ENCODE measurements at regions not wholly inside any gene's neighbourhood (a gene's known extent, or its start where the extent isn't known, plus 50 kb on each side); places are given as distances from the start of the nearest gene placed in this dataset.

DNA sequence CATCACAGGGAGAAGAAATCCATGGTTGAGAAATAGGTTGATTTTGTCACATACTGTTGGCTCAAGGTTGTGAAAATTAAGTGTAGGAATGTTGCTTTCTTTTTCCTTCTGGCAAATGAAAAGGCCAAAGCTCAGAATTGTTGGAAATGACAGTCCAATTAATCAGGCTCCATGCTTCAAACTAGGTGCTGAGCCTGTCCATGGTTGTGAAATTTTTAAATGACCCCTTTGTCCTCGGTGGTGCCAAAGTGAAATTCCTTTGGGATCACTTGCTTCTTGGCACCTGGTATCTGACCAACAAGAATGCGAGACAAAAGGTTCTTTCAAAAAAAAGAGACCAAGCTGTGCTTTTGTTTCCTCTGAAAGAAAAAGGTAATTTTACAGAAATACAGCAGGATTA is 451.9 kb downstream of the ETS1 start:
- no peak for ATAC-seq (replicated peaks; ENCODE audit: extremely low read depth, poor library complexity, severe bottlenecking)
- no peak for DNase-seq (ENCODE audit: low spot score in 2 of 2)
- Mint-ChIP-seq H3K4me3 (no peak overlapping the region), H3K9me3 (peaks cover 7% of the 10 kb centered on the region), H3K4me1 (peaks cover 20% of the 10 kb centered on the region), H3K27ac (ENCODE audit: low read depth) (no peak overlapping the region), H3K27me3 (no peaks in the 10 kb centered on the region), H3K36me3 (ENCODE audit: insufficient read depth) (no peaks in the 10 kb centered on the region)

DNA sequence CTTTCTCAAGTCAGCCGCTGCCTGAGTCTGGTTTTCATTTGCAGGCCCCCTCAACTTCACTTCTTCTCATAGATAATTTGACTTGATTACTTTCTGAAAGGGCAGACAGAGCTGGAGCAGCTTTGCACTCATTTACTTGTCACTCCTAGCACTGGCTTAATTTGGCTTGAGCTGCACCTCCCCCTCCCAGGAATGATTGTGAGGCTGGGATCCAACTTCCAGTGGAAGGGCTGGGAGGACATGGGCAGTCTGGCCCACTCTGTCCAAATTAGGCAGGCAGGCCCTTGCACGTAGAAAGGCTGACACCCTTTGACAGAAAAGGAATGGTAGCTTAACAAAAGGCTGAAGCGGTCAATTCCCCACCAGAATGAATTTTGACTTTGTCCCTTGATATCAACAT is 453.9 kb downstream of the ETS1 start:
- H3K27me3 Mint-ChIP-seq: no peaks in the 10 kb centered on the region
- H3K4me1 Mint-ChIP-seq: peaks cover 5% of the 10 kb centered on the region
- ATAC-seq (replicated peaks; ENCODE audit: extremely low read depth, poor library complexity, severe bottlenecking) (no peak), DNase-seq (ENCODE audit: low spot score in 2 of 2) (no peak)
- H3K36me3 Mint-ChIP-seq (ENCODE audit: insufficient read depth): no peaks in the 10 kb centered on the region
- no peak overlapping the region for H3K4me3 Mint-ChIP-seq
- H3K9me3 Mint-ChIP-seq: no peaks in the 10 kb centered on the region
- H3K27ac Mint-ChIP-seq (ENCODE audit: low read depth): peak overlapping the region; percentile 2

DNA sequence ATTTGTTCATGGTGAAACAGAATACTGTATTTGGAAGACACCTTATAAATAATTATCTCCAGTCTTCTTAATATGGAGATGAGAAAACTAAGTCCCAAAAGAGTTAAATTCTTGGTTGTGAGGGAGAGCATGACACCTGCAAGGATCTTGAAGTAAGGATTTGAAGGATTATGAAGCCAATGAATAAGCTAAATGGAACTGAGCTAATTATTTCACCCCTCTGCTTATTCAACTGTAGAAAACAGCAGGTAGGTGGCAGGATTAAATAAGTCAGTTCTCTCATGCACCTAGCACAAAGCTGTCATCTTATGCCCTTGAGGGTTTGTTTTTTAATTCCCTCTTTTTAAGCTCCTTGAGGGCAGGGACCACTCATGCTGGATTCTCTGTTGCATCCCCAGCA is 457.3 kb downstream of the ETS1 start:
- Mint-ChIP-seq H3K27me3 (no peaks in the 10 kb centered on the region), H3K9me3 (no peaks in the 10 kb centered on the region), H3K27ac (ENCODE audit: low read depth) (peak overlapping the region; percentile 46), H3K36me3 (ENCODE audit: insufficient read depth) (no peaks in the 10 kb centered on the region), H3K4me1 (no peaks in the 10 kb centered on the region), H3K4me3 (no peak overlapping the region)
- ATAC-seq (replicated peaks; ENCODE audit: extremely low read depth, poor library complexity, severe bottlenecking): no peak
- no peak for DNase-seq (ENCODE audit: low spot score in 2 of 2)

DNA sequence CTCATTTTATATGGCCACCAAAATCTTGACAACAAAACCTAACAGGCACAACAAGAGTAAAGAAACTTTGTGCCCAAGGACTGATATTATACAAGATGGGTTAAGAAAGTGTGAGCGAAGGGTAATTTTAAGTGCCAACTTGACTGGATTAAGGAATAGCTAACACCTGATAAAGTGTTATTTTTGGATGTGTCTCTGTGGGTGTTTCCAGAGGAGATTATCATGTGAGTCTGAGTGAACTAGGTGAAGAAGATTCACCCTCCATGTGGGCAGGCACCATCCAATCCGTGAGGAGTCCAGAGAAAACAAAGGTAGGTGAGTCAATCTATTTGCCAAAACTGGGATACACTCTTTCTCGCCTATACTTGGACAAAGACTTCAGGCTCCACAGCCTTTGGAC is 461.6 kb downstream of the ETS1 start:
- H3K36me3 Mint-ChIP-seq (ENCODE audit: insufficient read depth): no peaks in the 10 kb centered on the region
- ATAC-seq (replicated peaks; ENCODE audit: extremely low read depth, poor library complexity, severe bottlenecking): no peak
- no peaks in the 10 kb centered on the region for H3K4me1 Mint-ChIP-seq
- no peaks in the 10 kb centered on the region for H3K9me3 Mint-ChIP-seq
- no peak overlapping the region for H3K4me3 Mint-ChIP-seq
- DNase-seq (ENCODE audit: low spot score in 2 of 2): no peak
- no peak overlapping the region for H3K27ac Mint-ChIP-seq (ENCODE audit: low read depth)
- no peaks in the 10 kb centered on the region for H3K27me3 Mint-ChIP-seq

DNA sequence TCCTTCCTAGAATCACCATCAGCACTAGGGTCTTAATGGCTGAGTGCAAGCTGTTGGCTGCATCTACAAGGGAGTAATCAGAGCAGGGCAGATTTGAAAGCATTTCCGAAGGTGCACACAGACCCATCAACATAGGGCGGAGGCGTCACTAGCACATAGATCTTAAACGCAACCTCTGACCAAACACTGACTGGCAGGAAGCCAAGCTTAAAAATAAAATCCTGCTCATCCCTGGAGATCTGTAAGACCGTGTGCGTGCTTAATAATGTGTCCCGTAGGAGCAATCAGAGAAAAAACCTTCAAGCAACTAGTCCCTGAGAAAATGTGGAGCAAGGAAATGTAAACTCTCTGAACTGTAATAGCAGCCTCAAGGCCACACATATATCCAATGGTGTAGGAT is 470.5 kb downstream of the ETS1 start:
- H3K27me3 Mint-ChIP-seq: no peaks in the 10 kb centered on the region
- peak overlapping the region; percentile 14 for H3K27ac Mint-ChIP-seq (ENCODE audit: low read depth)
- H3K4me1 Mint-ChIP-seq: peaks cover 16% of the 10 kb centered on the region
- ATAC-seq (replicated peaks; ENCODE audit: extremely low read depth, poor library complexity, severe bottlenecking): no peak
- peaks cover 4% of the 10 kb centered on the region for H3K9me3 Mint-ChIP-seq
- H3K36me3 Mint-ChIP-seq (ENCODE audit: insufficient read depth): no peaks in the 10 kb centered on the region
- H3K4me3 Mint-ChIP-seq: no peak overlapping the region
- no peak for DNase-seq (ENCODE audit: low spot score in 2 of 2)

DNA sequence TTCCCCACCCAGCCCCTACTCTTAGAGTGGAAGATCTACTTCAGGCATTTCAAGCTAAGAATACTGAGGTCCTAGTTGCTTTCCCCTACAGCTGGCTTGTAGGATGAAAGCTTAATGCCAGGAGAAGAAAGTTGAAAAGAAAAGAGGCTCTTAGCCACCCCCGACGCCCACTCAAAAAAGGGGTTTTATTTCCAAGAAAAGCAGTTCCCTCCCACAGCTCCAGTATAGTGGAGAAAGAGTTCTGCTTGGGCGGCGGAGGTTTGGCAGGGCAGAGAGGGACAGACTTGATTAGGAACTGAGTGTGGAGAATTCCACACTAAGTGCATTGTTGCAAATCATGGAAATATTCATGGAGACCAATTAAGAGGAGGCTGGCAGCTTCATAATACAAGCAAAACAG is 470.9 kb downstream of the ETS1 start:
- peak overlapping the region; percentile 14 for H3K27ac Mint-ChIP-seq (ENCODE audit: low read depth)
- DNase-seq (ENCODE audit: low spot score in 2 of 2): no peak
- H3K4me3 Mint-ChIP-seq: no peak overlapping the region
- no peaks in the 10 kb centered on the region for H3K36me3 Mint-ChIP-seq (ENCODE audit: insufficient read depth)
- no peak for ATAC-seq (replicated peaks; ENCODE audit: extremely low read depth, poor library complexity, severe bottlenecking)
- no peaks in the 10 kb centered on the region for H3K27me3 Mint-ChIP-seq
- H3K4me1 Mint-ChIP-seq: peaks cover 17% of the 10 kb centered on the region
- H3K9me3 Mint-ChIP-seq: peaks cover 6% of the 10 kb centered on the region

DNA sequence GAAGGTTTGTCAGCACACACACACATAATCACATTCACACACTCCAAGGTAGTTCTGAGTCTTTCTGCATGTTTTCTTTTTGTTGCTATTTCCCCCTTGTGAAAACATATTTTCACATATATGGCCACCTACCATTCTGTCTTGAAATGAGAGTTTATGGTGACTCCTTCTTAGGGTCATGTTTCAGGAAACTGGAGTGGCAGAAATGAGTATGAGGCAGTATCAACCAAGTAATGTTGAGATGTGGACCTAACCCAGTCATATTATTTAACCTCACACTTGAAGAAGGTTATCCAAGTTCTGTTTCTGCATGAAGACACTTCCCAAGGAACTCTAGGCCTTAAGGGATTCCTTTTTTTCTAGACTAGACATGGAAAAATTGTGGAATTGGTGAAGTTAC is 481.4 kb downstream of the ETS1 start:
- H3K4me1 Mint-ChIP-seq: peaks cover 11% of the 10 kb centered on the region
- peaks cover 10% of the 10 kb centered on the region for H3K27me3 Mint-ChIP-seq
- no peak overlapping the region for H3K27ac Mint-ChIP-seq (ENCODE audit: low read depth)
- no peak for ATAC-seq (replicated peaks; ENCODE audit: extremely low read depth, poor library complexity, severe bottlenecking)
- peaks cover 5% of the 10 kb centered on the region for H3K36me3 Mint-ChIP-seq (ENCODE audit: insufficient read depth)
- H3K4me3 Mint-ChIP-seq: no peak overlapping the region
- no peak for DNase-seq (ENCODE audit: low spot score in 2 of 2)
- peaks cover 11% of the 10 kb centered on the region for H3K9me3 Mint-ChIP-seq

DNA sequence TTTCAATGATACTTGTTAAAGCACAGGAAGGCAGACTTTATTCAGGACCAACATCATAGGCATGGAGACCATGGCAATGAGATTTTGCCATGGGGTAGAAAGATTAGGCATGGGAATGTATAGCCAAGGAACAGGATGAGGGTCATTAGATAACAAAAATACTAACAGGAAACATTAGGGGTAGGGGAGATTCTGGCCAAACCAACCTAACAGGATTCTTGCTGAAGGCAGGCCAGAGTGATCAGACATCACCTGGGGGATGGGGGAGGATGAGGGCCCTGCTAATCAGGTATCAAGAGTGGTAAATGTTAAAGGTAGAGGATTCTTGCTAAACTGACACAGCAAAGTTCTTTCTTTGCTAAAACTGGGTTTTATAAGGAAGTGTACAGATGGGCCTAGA is 481.8 kb downstream of the ETS1 start:
- H3K27me3 Mint-ChIP-seq: peaks cover 10% of the 10 kb centered on the region

DNA sequence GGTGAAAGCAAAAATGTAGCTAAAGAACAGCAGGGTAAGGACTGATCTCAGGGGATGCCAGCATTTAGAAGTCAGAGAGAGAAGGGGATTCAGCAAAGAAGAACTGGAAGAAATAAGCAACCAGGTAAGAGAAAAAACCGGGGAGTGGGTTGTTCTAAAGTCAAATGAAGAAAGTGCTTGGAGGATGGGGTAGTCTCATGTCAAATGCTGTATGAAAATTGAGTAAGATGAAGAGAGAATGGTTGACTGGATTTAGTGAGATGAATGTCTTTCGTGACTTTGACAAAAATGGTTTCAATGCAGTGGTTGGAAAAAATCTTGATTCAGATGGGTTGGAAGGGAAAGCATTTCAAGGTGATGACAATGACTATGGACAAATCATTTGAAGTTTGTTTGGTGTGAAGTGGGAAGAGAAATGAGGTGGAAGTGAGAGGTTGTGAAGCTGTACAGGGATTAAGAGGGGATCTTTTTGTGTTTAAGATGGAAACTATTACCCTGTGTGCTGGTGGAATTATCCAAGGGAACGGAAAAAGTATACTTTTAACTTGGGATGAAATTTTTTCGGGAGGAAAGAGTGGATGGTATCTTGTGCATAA is 484.0 kb downstream of the ETS1 start:
- no peak overlapping the region for H3K4me3 Mint-ChIP-seq
- ATAC-seq (replicated peaks; ENCODE audit: extremely low read depth, poor library complexity, severe bottlenecking) (no peak), DNase-seq (ENCODE audit: low spot score in 2 of 2) (no peak)
- peaks cover 8% of the 10 kb centered on the region for H3K4me1 Mint-ChIP-seq
- H3K27ac Mint-ChIP-seq (ENCODE audit: low read depth): peak overlapping the region; percentile 0
- peaks cover 4% of the 10 kb centered on the region for H3K9me3 Mint-ChIP-seq
- H3K36me3 Mint-ChIP-seq (ENCODE audit: insufficient read depth): peaks cover 4% of the 10 kb centered on the region
- no peaks in the 10 kb centered on the region for H3K27me3 Mint-ChIP-seq

More for the DNA sequence above, 481.8 kb downstream of the ETS1 start:
- no peak overlapping the region for H3K27ac Mint-ChIP-seq (ENCODE audit: low read depth)
- peaks cover 11% of the 10 kb centered on the region for H3K9me3 Mint-ChIP-seq
- peaks cover 11% of the 10 kb centered on the region for H3K4me1 Mint-ChIP-seq
- H3K4me3 Mint-ChIP-seq: no peak overlapping the region
- ATAC-seq (replicated peaks; ENCODE audit: extremely low read depth, poor library complexity, severe bottlenecking) (no peak), DNase-seq (ENCODE audit: low spot score in 2 of 2) (no peak)
- peaks cover 5% of the 10 kb centered on the region for H3K36me3 Mint-ChIP-seq (ENCODE audit: insufficient read depth)

DNA sequence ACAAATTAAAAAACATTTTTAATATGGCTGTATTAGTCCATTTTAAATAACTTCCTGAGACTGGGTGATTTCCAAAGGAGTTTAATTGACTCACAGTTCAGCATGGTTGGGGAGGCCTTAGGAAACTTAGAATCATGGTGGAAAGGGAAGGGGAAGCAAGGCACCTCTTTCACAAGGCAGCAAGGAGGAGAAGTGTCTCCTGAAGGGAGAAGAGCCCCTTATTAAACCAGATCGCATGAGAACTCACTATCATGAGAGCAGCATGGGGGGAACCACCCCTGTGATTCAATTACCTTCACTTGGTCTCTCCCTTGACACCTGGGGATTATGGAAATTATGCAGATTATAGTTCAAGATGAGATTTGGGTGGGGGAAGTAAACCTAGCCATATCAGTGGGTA is 488.6 kb downstream of the ETS1 start:
- peaks cover 2% of the 10 kb centered on the region for H3K36me3 Mint-ChIP-seq (ENCODE audit: insufficient read depth)
- ATAC-seq (replicated peaks; ENCODE audit: extremely low read depth, poor library complexity, severe bottlenecking): no peak
- no peak overlapping the region for H3K4me3 Mint-ChIP-seq
- no peak for DNase-seq (ENCODE audit: low spot score in 2 of 2)
- H3K27me3 Mint-ChIP-seq: no peaks in the 10 kb centered on the region
- H3K27ac Mint-ChIP-seq (ENCODE audit: low read depth): no peak overlapping the region
- peaks cover 10% of the 10 kb centered on the region for H3K4me1 Mint-ChIP-seq
- no peaks in the 10 kb centered on the region for H3K9me3 Mint-ChIP-seq

DNA sequence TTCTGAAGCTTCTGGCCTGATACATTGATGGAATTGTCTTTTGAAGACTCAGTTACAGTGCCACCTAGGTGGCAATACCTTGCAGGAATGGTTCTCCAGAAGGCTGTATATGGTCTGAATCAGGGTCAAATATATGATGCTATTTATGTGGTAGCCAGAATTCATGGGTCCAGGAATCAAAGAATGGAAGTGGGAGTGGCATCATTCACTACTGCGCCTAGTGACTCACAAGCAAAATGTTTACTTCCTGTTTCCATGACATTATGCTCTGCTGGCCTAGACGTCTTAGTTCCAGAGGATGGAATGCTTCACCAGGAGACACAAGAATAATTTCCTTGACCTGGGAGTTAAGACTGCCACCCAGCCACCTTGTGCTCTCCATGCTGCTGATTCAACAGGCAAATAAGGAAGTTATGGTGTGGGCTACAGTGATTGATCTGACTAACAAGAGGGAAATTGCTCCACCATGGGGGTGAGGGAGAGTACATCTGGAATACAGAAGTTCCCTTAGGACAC is 491.8 kb downstream of the ETS1 start:
- Mint-ChIP-seq H3K4me3 (no peak overlapping the region), H3K27me3 (no peaks in the 10 kb centered on the region), H3K27ac (ENCODE audit: low read depth) (no peak overlapping the region), H3K4me1 (peaks cover 10% of the 10 kb centered on the region), H3K9me3 (peaks cover 2% of the 10 kb centered on the region), H3K36me3 (ENCODE audit: insufficient read depth) (no peaks in the 10 kb centered on the region)
- DNase-seq (ENCODE audit: low spot score in 2 of 2) (no peak), ATAC-seq (replicated peaks; ENCODE audit: extremely low read depth, poor library complexity, severe bottlenecking) (no peak)

DNA sequence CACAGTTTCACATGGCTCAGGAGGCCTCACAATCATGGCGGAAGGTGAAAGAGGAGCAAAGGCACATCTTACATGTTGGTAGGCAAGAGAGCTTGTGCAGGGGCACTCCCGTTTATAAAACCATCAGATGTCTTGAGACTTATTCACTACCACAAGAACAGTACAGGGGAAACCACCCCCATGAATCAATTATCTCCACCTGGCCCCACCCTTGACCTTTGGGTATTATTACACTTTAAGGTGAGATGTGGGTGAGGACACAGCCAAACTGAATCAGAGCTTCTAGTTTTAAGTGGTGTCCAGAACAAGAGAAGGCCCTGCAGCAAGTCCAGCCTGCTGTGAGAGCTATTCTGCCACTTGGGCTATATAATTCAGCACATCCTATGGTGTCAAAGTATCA is 493.7 kb downstream of the ETS1 start:
- peaks cover 10% of the 10 kb centered on the region for H3K4me1 Mint-ChIP-seq
- no peak overlapping the region for H3K27ac Mint-ChIP-seq (ENCODE audit: low read depth)
- DNase-seq (ENCODE audit: low spot score in 2 of 2) (no peak), ATAC-seq (replicated peaks; ENCODE audit: extremely low read depth, poor library complexity, severe bottlenecking) (no peak)
- no peaks in the 10 kb centered on the region for H3K36me3 Mint-ChIP-seq (ENCODE audit: insufficient read depth)
- no peak overlapping the region for H3K4me3 Mint-ChIP-seq
- no peaks in the 10 kb centered on the region for H3K27me3 Mint-ChIP-seq
- peaks cover 13% of the 10 kb centered on the region for H3K9me3 Mint-ChIP-seq

DNA sequence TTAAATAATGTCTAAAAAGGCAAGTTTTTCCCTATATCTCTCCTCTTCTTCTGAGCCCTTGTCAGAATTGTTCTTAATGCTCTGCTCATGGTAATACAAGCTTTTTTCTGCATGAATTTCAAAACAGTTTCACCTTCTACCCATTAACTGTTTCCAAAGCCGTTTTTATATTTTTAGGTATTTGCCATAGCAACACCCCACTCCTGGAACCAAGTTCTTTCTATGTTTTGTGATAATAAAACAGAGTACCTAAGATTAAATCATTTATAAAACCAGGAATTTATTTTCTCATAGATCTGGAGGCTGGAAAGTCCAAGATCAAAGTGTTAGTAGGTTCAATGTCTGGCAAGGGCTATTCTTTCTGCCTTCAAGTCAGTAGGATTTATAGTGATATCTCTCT is 497.4 kb downstream of the ETS1 start:
- no peak overlapping the region for H3K27ac Mint-ChIP-seq (ENCODE audit: low read depth)

More for the DNA sequence above, 497.4 kb downstream of the ETS1 start:
- ATAC-seq (replicated peaks; ENCODE audit: extremely low read depth, poor library complexity, severe bottlenecking) (no peak), DNase-seq (ENCODE audit: low spot score in 2 of 2) (no peak)
- H3K36me3 Mint-ChIP-seq (ENCODE audit: insufficient read depth): no peaks in the 10 kb centered on the region
- no peak overlapping the region for H3K4me3 Mint-ChIP-seq
- peaks cover 13% of the 10 kb centered on the region for H3K9me3 Mint-ChIP-seq
- peaks cover 22% of the 10 kb centered on the region for H3K4me1 Mint-ChIP-seq
- no peaks in the 10 kb centered on the region for H3K27me3 Mint-ChIP-seq
